ENCODE measurements at regions not wholly inside any gene's neighbourhood (a gene's known extent, or its start where the extent isn't known, plus 50 kb on each side); places are given as distances from the start of the nearest gene placed in this dataset.
"Not testable (repeated sequence)": the region's sequence is repeated elsewhere in the genome, so short reads cannot be mapped to it uniquely, and the experiment has no call there.

DNA sequence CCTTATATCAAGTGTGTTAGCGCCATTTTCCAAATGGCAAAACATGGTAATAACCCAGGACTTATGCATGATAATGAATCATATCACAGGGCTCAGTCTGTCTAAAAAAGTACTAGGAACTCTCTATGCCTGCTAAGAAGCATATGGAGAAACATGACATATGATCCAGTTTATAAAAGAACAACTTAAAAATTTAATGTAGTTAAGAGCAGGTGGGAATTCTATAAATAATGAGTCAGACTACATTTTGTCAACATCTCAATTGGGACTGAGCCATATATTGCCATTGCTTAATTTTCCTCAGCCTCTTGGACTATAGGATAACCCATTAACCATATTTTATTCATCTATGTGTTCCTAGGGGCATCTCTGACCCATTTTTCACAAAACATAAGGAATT, 360.4 kb upstream of the AGA start:
- no peak for DNase-seq (ENCODE audit: low read depth)

DNA sequence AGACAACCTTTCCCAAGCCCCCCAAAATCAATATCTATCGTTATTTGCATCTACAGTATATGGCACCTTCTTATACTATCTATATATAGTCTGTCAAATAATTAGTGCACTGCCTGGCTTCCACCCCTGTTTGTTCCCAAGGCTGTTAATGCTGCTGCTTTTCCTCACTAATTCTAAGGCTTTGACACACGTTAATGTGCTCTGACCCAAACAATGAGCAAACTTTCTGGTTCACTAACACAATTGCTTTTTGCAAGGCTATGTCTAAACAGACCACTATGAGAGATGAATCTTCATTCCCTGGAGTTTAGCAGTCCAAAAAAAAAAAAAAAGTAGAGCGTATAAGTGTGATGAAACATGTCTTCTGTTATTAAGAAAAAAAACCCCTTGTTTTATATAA, 360.9 kb upstream of the AGA start:
- DNase-seq (ENCODE audit: low read depth): no peak

DNA sequence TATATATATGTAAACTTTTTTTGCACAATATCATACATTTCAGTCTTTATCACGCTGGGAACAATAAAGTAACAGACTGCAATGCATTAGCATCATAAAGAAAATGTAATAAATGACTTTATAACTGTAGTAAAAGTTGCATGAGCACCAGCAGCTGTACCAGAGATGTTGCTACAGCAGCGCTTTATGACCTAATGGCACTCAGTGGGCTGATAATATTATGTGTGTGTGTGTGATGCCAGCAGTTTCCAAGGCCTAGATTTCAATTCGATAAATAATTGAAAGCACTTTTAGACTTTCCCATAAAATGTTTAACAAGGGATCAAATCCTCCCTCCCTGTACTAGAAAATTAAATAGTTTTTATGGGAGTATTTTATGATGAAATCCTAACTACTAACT, 367.6 kb upstream of the AGA start:
- DNase-seq (ENCODE audit: low read depth): no peak

DNA sequence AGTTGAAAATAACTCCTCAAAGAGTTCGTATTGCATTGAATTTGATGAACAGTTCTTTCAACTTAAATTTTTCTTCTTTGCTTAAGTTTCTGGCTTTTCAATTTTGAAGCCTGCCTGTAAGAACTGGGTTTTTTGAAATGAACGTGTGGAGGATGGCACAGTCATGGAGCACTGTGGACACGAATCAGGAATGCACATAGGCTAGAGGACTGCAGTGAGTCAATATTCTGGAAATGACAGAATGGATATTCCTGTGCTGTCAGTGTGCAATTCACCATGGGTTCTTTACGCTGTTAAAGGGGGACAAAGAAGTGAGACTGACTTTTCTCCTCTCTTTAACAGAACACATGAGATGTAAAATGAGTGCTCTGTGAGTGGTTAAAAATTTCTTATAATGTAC, 368.0 kb upstream of the AGA start:
- DNase-seq (ENCODE audit: low read depth): no peak

DNA sequence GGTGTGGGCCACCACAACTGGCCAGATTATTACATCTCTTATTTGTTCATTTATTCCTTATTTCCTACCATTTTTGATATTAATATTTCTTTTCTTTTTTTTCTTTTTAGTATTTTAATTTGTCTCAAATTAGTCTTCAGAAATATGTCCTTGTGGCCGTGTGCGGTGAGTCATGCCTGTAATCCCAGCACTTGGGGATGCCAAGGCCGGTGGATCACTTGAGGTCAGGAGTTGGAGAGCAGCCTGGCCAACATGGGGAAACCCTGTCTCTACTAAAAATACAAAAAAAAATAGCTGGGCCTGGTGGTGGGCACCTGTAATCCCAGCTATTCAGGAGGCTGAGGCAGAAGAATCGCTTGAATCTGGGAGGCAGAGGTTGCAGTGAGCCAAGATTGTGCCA, 376.2 kb upstream of the AGA start:
- not testable (repeated sequence) for DNase-seq (ENCODE audit: low read depth)

DNA sequence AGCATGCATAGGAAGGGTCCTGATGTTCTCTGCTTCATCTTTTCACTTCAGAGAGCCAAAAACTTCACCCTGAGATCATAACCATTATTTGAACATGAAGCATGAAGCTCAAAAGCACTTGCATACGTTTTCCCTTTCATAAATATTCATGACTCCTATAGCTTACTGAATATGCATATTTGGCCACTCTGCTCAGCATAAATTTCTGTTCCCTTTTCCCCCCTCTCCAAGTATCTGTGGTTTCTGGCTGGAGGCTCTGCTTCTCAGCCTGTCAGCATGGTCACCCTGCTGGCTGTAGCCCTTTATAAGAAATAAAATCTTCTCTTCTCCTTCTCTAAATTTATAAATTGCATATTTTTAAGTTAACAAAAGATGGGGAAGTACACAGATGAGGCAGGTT, 384.7 kb upstream of the AGA start:
- no peak for DNase-seq (ENCODE audit: low read depth)

DNA sequence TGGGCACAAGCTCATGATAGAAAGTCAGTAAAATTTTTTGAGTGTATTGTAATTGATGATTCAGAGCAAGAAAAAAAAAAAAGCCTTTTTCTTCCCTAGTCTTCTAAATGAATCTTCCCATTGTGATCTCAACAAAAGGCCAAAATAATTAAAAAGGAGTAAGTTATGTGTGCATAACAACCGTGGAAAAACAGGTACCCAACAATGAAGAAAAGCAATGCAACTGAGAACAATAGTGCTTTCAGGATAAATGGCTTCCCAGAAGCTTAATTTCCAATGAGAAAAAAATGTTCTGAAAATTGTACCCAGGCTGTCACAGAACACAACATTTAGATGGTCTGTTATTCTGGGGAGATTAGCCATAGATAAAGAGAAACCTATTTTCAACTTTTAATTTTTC, 399.0 kb upstream of the AGA start:
- DNase-seq (ENCODE audit: low read depth): no peak

DNA sequence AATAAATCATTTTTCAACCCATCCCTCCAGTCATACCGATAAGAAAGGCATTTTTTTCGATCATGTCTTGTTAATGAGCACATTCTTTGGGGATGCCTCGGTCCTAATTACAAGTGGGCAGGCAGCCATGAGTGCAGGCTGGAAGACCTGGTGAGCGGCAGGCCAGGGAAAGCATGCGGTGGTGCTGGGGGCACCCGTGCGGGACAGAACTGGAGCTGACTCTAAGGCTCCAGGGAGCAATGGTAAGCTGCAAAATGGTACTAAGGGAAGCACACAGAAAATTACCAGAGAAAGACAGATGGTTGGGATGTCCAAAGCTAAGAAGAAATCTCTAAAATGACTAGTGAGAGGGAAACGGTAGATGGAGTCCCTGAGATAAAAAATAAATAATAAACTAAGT, 411.0 kb upstream of the AGA start:
- DNase-seq (ENCODE audit: low read depth): no peak

DNA sequence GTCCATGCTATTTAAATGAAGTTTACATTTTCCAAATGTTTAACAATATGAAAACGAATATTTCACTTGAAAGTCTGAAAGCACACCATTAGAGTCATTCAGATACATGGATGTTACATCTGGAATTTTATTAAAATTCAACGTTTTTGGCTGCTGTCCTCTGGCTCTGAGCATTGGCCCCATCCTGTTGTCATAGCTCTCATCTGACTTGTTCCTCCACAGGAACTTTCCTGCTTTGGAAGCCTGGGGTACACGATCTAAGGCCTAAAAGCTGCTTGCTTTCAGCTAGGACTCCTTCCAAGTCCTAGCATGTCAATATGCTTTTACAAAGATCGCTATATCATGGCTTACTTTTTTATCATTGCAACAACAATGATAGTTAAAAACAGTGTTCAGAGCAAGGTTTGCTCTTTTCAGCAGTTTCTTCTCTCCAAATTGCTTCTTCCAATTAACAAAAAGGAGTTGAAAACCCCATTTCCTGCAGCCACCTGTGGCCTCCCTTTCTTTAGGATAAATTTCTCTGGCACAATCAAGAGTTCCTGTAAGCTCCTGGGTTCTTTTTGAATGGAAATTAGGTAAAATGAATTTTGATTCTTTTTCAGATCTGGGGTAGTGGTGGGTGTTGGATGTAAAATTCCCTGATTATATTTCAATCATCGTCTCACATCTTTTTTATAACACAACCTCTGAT, 413.4 kb upstream of the AGA start:
- DNase-seq (ENCODE audit: low read depth): no peak

DNA sequence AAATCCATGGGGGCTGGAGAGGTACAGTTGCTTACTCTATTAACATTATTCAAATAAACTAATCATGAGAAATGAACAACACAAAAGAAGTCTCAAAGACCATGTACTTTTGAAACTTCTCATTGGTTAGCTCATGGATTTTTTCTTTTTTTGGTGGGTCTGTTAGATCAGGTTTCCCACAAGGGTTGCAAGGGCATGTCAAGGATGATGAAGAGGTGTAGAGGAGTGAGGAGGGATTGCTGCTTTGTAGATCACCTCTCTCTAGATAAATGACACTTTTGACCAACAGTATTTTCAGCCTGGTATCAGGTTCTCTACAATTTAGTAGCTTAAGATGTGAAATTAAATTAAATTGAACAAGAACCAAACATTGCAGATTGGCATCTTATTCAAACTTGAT, 417.9 kb upstream of the AGA start:
- no peak for DNase-seq (ENCODE audit: low read depth)

DNA sequence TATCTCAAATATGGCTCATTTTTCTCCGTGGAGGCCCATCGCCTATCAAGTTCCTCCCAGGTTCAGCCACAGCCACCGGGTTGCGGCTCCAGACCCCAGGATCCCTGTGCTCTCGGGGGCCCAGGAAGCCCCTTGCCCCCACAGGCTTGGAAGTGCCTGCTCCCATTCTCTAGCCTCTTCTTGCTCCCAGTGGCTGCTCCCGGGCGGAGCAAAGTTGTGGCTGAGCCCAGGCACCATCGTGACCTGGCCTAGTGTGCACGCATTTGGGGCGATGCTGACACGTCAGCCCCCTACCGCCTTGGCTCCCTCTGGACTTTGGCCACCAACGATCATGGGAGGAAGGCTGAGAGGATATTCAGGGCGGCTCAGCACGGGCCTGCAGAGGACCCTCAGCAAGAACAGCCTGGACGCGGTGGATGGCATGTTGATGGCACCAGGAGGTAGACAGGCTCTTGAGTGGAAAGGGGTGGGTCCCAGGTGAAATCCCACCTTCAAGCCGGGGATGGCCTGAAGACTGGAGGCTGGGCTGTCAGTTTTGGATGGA, 419.4 kb upstream of the AGA start:
- no peak for DNase-seq (ENCODE audit: low read depth)

DNA sequence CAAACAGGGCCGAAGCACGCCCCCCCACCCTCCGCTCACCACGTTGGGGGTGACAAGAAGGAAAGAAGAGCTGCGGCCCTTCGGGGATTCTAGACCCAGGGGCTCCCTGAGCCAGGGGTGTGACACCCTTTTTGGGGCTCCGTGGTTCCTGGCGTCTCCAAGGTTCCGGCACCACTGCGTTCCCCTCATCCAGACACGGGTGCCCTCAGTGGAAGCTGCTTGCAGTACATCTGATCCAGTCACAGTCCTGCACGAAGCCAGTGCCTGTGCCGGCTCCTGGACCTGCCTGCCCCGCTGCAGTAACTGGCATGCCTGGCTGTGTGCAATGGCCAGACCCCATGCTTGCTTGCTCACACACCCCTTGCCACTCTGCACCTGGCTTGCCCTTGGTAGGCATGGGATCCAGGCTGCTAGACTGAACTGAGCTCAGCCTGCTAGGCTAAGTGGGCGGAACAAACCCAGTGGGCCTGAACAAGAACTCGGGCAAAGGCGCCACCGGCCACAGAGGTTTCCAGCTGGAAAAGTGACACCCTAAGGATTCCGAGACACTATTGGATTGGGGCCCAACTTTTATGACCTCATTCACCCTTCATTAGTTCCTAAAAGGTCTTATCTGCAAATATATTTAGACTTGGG, 420.4 kb upstream of the AGA start:
- no peak for DNase-seq (ENCODE audit: low read depth)

DNA sequence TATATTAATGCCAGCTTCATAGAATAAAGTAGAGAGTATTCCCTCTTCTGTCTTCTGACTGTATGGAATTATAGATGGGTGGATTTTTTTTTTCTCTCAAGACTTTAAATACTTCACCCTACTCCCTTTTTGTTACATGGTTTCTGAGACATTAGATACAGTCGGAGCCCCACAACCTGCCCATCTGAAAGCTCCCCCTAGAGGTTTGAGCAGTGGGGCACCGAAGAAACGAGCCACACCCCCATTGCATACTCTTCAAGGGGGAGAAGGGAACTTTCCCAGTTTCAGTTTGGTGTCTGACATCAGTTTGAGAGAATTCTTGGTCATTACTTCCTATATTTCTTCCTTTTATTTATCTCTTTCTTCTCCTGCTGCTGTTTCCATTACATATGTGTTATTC, 437.6 kb upstream of the AGA start:
- no peak for DNase-seq (ENCODE audit: low read depth)

DNA sequence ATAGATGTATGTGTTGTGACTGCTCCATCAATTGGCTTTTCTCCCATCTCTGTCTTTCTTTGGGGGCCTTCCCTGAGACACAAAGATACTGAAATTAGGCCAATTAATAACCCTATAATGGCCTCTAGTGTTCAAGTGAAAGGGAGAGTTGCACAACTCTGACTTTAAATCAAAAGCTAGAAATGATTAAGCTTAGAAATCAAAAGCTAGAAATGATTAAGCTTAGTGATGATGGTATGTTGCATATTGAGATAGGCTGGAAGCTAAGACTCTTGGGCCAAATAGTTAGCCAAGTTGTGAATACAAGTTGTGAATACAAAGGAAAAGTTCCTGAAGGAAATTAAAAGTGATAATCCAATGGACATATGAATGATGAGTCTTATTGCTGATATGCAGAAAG, 452.9 kb upstream of the AGA start:
- DNase-seq (ENCODE audit: low read depth): no peak

DNA sequence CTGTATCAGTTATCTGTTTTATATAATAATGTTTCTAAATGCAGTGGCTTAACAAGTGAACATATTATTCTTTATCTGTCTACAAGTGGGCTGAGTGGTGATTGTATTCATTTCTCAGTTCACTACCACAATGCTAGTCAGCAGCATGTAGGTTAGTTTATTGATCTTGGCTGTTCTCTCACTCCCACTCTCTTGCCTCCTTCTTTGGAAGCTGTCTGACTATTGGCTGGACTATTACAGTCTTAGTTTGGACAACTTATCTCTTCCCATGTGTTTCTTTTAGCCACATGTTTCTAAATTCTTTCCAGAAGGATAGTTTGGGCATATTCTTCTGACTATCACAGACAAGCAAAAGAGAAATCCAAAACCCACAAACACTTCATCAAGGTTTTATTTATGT, 459.5 kb upstream of the AGA start:
- no peak for DNase-seq (ENCODE audit: low read depth)

DNA sequence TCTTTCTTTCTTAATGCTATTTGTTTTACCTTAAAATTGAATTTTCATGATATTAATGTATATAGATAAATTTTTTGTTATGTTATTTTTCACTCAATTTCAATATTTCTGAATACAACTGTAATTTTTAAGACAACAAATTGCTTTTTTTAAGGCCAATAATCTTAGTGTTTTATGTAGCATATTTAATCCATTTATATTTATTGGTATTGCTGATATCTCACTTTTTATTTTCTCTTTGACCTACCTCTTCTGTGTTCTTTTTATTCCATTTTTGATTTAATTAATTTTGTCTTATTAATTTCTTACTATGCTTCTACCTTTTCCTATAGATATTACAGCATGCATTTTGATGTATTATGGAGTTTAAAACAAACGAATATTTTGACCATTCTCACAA, 460.1 kb upstream of the AGA start:
- no peak for DNase-seq (ENCODE audit: low read depth)

DNA sequence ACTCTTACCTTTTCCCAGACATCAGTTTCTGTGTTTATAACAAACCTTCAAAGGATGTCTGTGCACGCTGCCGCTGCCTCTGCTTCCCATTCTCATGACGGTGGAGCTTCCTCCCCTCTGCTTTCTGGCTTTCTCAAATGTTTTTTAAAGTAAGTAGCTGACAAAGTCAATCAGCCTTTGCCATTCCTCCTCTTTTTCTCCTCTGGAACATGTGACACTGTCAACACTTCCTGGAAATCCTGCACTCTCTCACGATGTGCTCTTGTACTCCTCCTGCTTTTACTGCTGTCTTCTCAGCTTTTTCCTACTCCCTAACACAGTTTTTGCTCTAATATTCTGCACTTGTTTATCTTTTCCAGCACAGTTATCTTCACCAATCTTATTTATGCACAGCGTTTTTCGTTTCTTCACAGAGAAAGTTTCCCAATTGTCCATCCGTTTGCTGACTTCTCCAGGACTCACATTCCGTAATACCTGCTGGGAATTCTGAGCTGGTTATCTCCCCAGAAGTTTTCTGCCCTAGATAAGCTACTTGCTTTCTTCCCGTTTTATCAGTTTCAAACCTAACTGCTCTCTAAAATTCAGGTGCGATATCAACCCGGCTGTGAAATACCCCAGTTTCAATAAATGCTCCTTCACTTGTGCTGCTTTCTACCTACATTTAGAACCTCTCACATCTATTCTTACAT, 465.6 kb upstream of the AGA start:
- DNase-seq (ENCODE audit: low read depth): no peak

DNA sequence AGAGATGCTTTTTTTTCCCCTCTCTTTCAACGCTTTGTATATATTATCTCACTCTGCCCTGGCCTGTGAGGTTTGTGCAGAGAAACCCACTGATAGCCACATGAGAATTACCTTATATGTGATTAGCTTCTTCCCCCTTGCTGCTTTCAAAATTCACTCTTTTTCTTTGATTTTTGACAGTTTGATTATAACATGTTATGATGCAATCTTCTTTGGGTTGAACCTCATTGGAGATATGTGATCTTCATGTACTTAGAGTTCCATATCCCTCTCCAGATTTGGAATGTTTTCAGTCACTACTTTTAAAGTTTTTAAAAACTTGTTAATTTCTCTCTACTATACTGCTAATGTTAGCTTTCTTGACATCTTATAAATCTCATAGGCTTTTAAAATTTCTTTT, 479.5 kb upstream of the AGA start:
- no peak for DNase-seq (ENCODE audit: low read depth)

DNA sequence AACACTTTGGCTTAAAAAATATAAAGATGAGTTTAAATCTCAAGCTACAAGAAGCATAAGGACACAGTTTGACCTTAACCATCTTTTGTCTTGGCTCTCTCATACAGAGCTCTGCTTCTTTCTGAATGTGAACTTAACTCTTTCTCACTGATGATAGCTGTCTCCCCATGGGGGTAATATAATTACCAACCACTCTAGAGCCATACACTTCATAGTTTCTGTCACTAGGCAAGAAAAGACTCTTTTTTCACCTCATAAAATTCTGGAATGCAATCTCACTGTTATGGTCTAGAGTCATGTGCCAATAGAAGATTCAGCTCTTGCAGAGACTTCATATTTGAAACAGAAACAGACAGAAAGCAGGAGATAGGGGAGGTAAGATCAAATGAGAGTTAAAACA, 481.7 kb upstream of the AGA start:
- no peak for DNase-seq (ENCODE audit: low read depth)

DNA sequence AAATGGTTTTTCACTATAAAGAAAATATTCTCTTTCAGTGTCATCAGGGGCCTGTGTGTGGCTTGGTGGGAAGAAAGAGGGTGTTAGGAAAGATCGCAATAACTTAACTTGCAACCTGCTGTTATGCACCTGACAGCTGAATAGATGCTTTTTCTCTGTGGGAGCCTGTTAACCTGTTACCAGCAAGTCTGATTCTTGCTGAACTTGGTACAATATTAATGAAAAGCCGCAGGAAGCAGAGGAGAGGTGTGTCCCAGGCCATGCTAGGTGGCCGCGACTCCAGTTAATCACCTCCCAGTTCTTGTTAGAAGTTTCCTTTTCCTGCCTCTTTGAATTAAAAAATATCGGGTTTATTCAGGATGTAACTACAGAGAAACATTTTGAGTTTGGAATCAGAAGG, 494.8 kb upstream of the AGA start:
- no peak for DNase-seq (ENCODE audit: low read depth)

DNA sequence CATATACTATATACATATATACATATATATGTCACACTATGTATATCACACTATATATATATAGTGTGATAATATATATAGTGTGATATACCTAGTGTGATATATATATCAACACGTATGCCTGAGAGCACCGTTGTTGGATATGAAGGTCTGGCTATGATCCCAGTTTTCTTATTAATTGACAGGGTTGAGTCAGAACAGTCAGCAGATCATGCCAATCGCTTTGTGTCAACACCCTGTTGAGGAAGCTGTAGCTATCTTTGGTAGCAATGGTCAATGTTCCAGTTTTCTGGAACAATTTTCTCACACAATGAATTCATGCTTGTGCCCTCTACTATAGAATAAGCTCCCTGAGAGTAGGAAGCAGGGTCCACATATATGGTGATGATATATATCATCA, 496.0 kb upstream of the AGA start:
- DNase-seq (ENCODE audit: low read depth): no peak

DNA sequence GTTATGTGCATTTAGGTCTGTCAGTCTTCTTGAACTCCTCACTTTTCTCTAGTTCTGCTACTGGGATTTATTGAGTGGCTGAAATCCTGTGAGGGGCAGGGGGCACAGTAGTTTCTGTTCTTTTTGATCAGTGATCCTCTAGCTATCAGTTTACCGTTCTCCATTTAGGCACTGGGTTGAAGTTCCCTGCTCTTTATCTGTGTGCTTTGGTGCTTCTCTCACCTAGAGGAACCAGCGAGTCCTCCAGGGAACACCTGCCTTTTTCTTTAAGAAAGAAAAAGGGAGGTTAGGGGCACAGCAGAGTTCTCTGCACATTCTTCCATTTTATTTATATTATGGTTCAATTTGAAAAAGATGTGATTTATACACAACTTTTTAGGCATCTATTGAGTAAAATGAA, 503.0 kb upstream of the AGA start:
- DNase-seq (ENCODE audit: low read depth): no peak

DNA sequence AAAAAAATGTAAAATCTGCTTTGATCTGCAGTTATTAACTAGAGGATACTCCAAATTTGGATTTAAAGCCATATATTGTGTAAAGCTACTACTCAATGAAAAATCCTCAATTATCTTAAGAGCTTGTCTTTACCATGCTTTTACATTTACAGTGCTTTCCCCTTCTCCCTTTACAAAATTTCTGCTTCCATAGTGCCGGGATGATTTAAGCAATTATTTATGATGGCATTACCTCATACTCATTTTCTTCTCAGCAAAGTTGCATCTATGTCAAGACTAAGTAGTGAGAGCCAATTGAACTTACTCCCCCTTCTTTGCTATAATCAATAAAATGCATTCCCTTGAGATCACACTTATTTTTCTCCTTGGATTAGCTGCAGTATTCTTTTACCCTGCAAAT, 505.4 kb upstream of the AGA start:
- no peak for DNase-seq (ENCODE audit: low read depth)

DNA sequence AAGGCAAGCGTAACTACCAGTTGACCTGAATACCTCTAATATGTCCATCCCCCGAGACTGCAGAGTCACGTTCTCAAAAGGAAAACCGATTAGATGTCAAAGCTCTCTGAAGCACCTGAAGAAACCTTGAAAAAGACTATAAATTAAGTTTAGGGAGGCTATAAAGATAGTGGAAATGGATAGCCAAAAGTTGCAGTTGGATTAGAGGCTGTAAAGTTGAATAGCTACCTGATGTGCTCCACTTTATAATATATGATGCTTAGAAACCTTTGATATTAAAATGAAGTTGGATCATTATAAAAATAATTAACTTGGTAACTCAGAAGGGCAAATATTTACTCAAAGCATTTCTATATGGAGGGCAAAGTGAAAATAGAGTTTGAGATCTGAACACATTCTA, 506.6 kb upstream of the AGA start:
- no peak for DNase-seq (ENCODE audit: low read depth)

Measured in activated gamma-delta T cell treated with anti-CD3 and anti-CD28 coated beads, Interleukin-2, amount 50 U/mL, for 16 hours (primary cell).